ENCODE measurements at regions not wholly inside any gene's neighbourhood (a gene's known extent, or its start where the extent isn't known, plus 50 kb on each side); places are given as distances from the start of the nearest gene placed in this dataset.

DNA sequence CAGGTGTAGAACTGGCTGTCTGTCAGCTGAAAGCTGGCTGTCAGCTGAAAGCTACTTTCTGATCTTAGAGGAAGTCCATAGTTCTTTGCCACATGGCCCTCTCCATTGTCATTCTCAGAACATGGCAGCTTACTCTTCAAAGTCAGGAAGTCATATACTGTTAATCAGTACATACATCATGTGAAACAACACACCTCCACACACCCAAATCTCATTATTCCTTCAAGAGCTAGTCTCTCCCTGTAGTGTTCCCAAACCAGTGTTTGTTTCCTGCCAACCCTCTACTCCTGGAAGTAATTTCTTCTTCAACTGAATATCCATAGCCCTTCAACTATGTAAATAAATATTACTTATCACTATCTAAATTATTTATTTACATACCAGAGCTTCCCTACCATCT lies 58.9 kb downstream of the OR5AK2 start:
- Histone ChIP-seq H3K4me1 (no peaks in the 10 kb centered on the region), H3K4me3 (ENCODE audit: low read depth, low read length) (no peak overlapping the region), H3K27me3 (replicated peaks; ENCODE audit: control insufficient read depth, insufficient read depth, low read length) (no peaks in the 10 kb centered on the region), H3K36me3 (ENCODE audit: control insufficient read depth, insufficient read depth, low read length) (no peaks in the 10 kb centered on the region), H3K9me3 (no peaks in the 10 kb centered on the region)
- Mint-ChIP-seq H3K36me3 (ENCODE audit: insufficient read depth, unreplicated experiment) (no peaks in the 10 kb centered on the region), H3K4me1 (ENCODE audit: low read depth, unreplicated experiment) (no peaks in the 10 kb centered on the region), H3K27me3 (ENCODE audit: insufficient read depth, unreplicated experiment) (peaks cover 2% of the 10 kb centered on the region), H3K27ac (ENCODE audit: unreplicated experiment) (no peak overlapping the region), H3K4me3 (ENCODE audit: unreplicated experiment) (no peak overlapping the region), H3K9me3 (ENCODE audit: unreplicated experiment) (no peaks in the 10 kb centered on the region)
- ChIA-PET CTCF (no interaction called here), POLR2A (no interaction called here)
- BruUV-seq (replicated peaks), result no TSS peak
- intact Hi-C loops (cut with micrococcal nuclease; ENCODE audit: unreplicated experiment), result no loop called here
- DNase-seq, result no peak
- TF ChIP-seq, protein P1, sequence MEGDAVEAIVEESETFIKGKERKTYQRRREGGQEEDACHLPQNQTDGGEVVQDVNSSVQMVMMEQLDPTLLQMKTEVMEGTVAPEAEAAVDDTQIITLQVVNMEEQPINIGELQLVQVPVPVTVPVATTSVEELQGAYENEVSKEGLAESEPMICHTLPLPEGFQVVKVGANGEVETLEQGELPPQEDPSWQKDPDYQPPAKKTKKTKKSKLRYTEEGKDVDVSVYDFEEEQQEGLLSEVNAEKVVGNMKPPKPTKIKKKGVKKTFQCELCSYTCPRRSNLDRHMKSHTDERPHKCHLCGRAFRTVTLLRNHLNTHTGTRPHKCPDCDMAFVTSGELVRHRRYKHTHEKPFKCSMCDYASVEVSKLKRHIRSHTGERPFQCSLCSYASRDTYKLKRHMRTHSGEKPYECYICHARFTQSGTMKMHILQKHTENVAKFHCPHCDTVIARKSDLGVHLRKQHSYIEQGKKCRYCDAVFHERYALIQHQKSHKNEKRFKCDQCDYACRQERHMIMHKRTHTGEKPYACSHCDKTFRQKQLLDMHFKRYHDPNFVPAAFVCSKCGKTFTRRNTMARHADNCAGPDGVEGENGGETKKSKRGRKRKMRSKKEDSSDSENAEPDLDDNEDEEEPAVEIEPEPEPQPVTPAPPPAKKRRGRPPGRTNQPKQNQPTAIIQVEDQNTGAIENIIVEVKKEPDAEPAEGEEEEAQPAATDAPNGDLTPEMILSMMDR (IDR thresholded peaks at IDR 0.05; ENCODE audit: insufficient read depth in 1 of 2, low read depth in 1 of 2, low read length in 1 of 2, severe bottlenecking in 1 of 2, unreplicated experiment in 1 of 2), result no peak

DNA sequence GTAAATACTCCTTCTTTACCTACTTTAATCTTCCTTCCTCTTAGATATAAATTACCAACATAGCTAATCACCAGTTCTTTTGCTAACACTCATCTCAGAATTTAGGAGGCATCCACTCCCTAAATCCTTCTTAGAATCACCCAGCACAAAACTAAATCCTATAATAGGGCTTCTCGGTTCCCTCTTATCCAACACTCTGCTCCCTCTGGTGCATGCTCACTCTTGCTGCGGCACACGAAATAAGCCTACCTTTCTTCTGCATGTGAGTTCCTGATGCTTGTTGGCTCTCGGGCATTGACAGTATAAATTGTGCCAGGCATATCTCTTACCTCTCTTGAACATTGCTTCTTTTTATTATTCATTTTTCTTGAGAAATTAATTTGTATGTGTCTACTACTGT lies 61.0 kb downstream of the OR5AK2 start:
- Histone ChIP-seq H3K27me3 (replicated peaks; ENCODE audit: control insufficient read depth, insufficient read depth, low read length) (no peaks in the 10 kb centered on the region), H3K36me3 (ENCODE audit: control insufficient read depth, insufficient read depth, low read length) (no peaks in the 10 kb centered on the region), H3K9me3 (no peaks in the 10 kb centered on the region), H3K4me3 (ENCODE audit: low read depth, low read length) (no peak overlapping the region), H3K4me1 (no peaks in the 10 kb centered on the region)
- BruUV-seq (replicated peaks), result no TSS peak
- ChIA-PET POLR2A (no interaction called here), CTCF (no interaction called here)
- peaks cover 3% of the 10 kb centered on the region for H3K27me3 Mint-ChIP-seq (ENCODE audit: insufficient read depth, unreplicated experiment)
- intact Hi-C loops (cut with micrococcal nuclease; ENCODE audit: unreplicated experiment), result loop anchor here (1.0 kb wide), 1 partner anchor 208 kb away; no protein-coding TSS in a partner anchor
- H3K9me3 Mint-ChIP-seq (ENCODE audit: unreplicated experiment), result no peaks in the 10 kb centered on the region
- H3K4me3 Mint-ChIP-seq (ENCODE audit: unreplicated experiment), result no peak overlapping the region
- H3K4me1 Mint-ChIP-seq (ENCODE audit: low read depth, unreplicated experiment), result no peaks in the 10 kb centered on the region
- no peak overlapping the region for H3K27ac Mint-ChIP-seq (ENCODE audit: unreplicated experiment)
- DNase-seq, result no peak
- no peaks in the 10 kb centered on the region for H3K36me3 Mint-ChIP-seq (ENCODE audit: insufficient read depth, unreplicated experiment)
- TF ChIP-seq, protein P1 (IDR thresholded peaks at IDR 0.05; ENCODE audit: insufficient read depth in 1 of 2, low read depth in 1 of 2, low read length in 1 of 2, severe bottlenecking in 1 of 2, unreplicated experiment in 1 of 2), result no peak

DNA sequence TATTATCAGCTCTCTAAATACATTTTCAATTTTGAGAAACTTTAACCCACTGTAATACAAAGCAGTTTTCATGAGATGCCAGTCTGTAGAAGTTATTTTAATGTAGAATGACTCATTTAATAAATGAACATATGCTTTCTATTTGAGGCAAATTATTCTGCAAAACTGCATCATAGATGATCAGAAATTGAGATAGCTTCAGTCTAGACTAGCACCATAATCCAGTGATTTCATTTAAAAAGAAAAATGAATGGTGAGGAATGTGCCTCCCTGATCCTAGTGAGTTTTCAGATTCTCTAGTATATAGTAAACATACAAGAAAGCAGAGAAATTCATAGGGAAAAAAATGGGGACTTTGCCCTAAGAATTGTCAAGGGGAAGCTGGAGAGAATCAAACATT lies 66.1 kb downstream of the OR5AK2 start:
- intact Hi-C loops (cut with micrococcal nuclease; ENCODE audit: unreplicated experiment), result no loop called here
- DNase-seq, result no peak
- no peaks in the 10 kb centered on the region for H3K9me3 Mint-ChIP-seq (ENCODE audit: unreplicated experiment)
- H3K4me3 Mint-ChIP-seq (ENCODE audit: unreplicated experiment), result no peak overlapping the region
- H3K36me3 Mint-ChIP-seq (ENCODE audit: insufficient read depth, unreplicated experiment), result no peaks in the 10 kb centered on the region
- no peaks in the 10 kb centered on the region for H3K27me3 ChIP-seq (replicated peaks; ENCODE audit: control insufficient read depth, insufficient read depth, low read length)
- H3K27me3 Mint-ChIP-seq (ENCODE audit: insufficient read depth, unreplicated experiment), result peaks cover 6% of the 10 kb centered on the region
- POLR2A ChIA-PET, result no interaction called here
- CTCF ChIA-PET, result no interaction called here
- BruUV-seq (replicated peaks), result no TSS peak
- H3K36me3 ChIP-seq (ENCODE audit: control insufficient read depth, insufficient read depth, low read length), result no peaks in the 10 kb centered on the region
- H3K4me1 ChIP-seq, result no peaks in the 10 kb centered on the region
- H3K4me1 Mint-ChIP-seq (ENCODE audit: low read depth, unreplicated experiment), result no peaks in the 10 kb centered on the region
- TF ChIP-seq, protein P1 (IDR thresholded peaks at IDR 0.05; ENCODE audit: insufficient read depth in 1 of 2, low read depth in 1 of 2, low read length in 1 of 2, severe bottlenecking in 1 of 2, unreplicated experiment in 1 of 2), result no peak
- no peaks in the 10 kb centered on the region for H3K9me3 ChIP-seq
- no peak overlapping the region for H3K27ac Mint-ChIP-seq (ENCODE audit: unreplicated experiment)
- no peak overlapping the region for H3K4me3 ChIP-seq (ENCODE audit: low read depth, low read length)

All from Caco-2 (cell line).